ENCODE measurements at regions not wholly inside any gene's neighbourhood (a gene's known extent, or its start where the extent isn't known, plus 50 kb on each side); places are given as distances from the start of the nearest gene placed in this dataset.

- Histone ChIP-seq H3K79me2 (ENCODE audit: insufficient read depth, low read length) (no peaks in the 10 kb centered on the region), H3K4me1 (ENCODE audit: control insufficient read depth in 1 of 2, insufficient read depth in 2 of 2, low read length in 2 of 2) (no peaks in the 10 kb centered on the region), H4K20me1 (ENCODE audit: insufficient read depth, low read length) (no peaks in the 10 kb centered on the region), H3K4me2 (replicated peaks; ENCODE audit: extremely low read depth, low read length, poor library complexity, severe bottlenecking) (no peak overlapping the region), H3K4me3 (replicated peaks in 1 of 3; ENCODE audit: low read depth in 2 of 3, low read length in 3 of 3) (no peak overlapping the region), H2AFZ (ENCODE audit: insufficient read depth, low read depth, low read length, poor library complexity, severe bottlenecking) (no peak overlapping the region), H3K9ac (ENCODE audit: insufficient read depth, low read length, poor library complexity, severe bottlenecking) (no peak overlapping the region), H3K27ac (ENCODE audit: low read depth in 1 of 2, low read length in 2 of 2) (no peak overlapping the region), H3K36me3 (replicated peaks in 1 of 2; ENCODE audit: control insufficient read depth in 1 of 2, insufficient read depth in 2 of 2, low read length in 2 of 2) (no peaks in the 10 kb centered on the region), H3K27me3 (ENCODE audit: control insufficient read depth in 2 of 2, insufficient read depth in 2 of 2, low read length in 2 of 2) (no peaks in the 10 kb centered on the region), H3K9me3 (replicated peaks in 1 of 2; ENCODE audit: control insufficient read depth in 1 of 2, insufficient read depth in 1 of 2, low read length in 2 of 2) (peaks cover 0 to 2% of the 10 kb centered on the region in 2 donors)
- Mint-ChIP-seq H3K36me3 (no peaks in the 10 kb centered on the region), H3K27me3 (ENCODE audit: low read depth in 3 of 3) (no peaks in the 10 kb centered on the region), H3K4me3 (no peak overlapping the region), H3K4me1 (no peaks in the 10 kb centered on the region), H3K9me3 (peaks cover 0 to 9% (median 2%) of the 10 kb centered on the region in 7 donors), H3K27ac (no peak overlapping the region)
- no peak for TF ChIP-seq CTCF (IDR thresholded peaks at IDR 0.05)
- no peak for DNase-seq
- intact Hi-C loops (cut with micrococcal nuclease) = no loop called here
- no CpG with 5 or more reads among the region's 4 CpGs for WGBS (ENCODE audit: insufficient coverage)
Observed at GRCh38 chr4:30181512-30181911, 538.7 kb upstream of the PCDH7 start.

- no peak for TF ChIP-seq CTCF (IDR thresholded peaks at IDR 0.05)
- H2AFZ ChIP-seq (ENCODE audit: insufficient read depth, low read depth, low read length, poor library complexity, severe bottlenecking) = no peak overlapping the region
- no peak for DNase-seq
- H3K27me3 ChIP-seq (ENCODE audit: control insufficient read depth in 2 of 2, insufficient read depth in 2 of 2, low read length in 2 of 2) = no peaks in the 10 kb centered on the region
- no CpG with 5 or more reads among the region's 2 CpGs for WGBS (ENCODE audit: insufficient coverage)
- peaks cover 0 to 2% of the 10 kb centered on the region in 2 donors for H3K9me3 ChIP-seq (replicated peaks in 1 of 2; ENCODE audit: control insufficient read depth in 1 of 2, insufficient read depth in 1 of 2, low read length in 2 of 2)
- H3K4me3 ChIP-seq (replicated peaks in 1 of 3; ENCODE audit: low read depth in 2 of 3, low read length in 3 of 3) = no peak overlapping the region
- H3K9ac ChIP-seq (ENCODE audit: insufficient read depth, low read length, poor library complexity, severe bottlenecking) = no peak overlapping the region
- H3K4me1 ChIP-seq (ENCODE audit: control insufficient read depth in 1 of 2, insufficient read depth in 2 of 2, low read length in 2 of 2) = no peaks in the 10 kb centered on the region
- H4K20me1 ChIP-seq (ENCODE audit: insufficient read depth, low read length) = no peaks in the 10 kb centered on the region
- no peak overlapping the region for H3K4me3 Mint-ChIP-seq
- no peaks in the 10 kb centered on the region for H3K36me3 ChIP-seq (replicated peaks in 1 of 2; ENCODE audit: control insufficient read depth in 1 of 2, insufficient read depth in 2 of 2, low read length in 2 of 2)
- H3K27me3 Mint-ChIP-seq (ENCODE audit: low read depth in 3 of 3) = no peaks in the 10 kb centered on the region
- H3K79me2 ChIP-seq (ENCODE audit: insufficient read depth, low read length) = no peaks in the 10 kb centered on the region
- intact Hi-C loops (cut with micrococcal nuclease) = no loop called here
- no peak overlapping the region for H3K27ac ChIP-seq (ENCODE audit: low read depth in 1 of 2, low read length in 2 of 2)
- peaks cover 0 to 9% (median 2%) of the 10 kb centered on the region in 7 donors for H3K9me3 Mint-ChIP-seq
- no peaks in the 10 kb centered on the region for H3K36me3 Mint-ChIP-seq
- no peak overlapping the region for H3K4me2 ChIP-seq (replicated peaks; ENCODE audit: extremely low read depth, low read length, poor library complexity, severe bottlenecking)
- no peaks in the 10 kb centered on the region for H3K4me1 Mint-ChIP-seq
- H3K27ac Mint-ChIP-seq = no peak overlapping the region
Observed at GRCh38 chr4:30181918-30182317, 538.3 kb upstream of the PCDH7 start.

All from CD14-positive monocyte (primary cell).